HG03442 (cell line): ENCODE measurements at regions not wholly inside any gene's neighbourhood (a gene's known extent, or its start where the extent isn't known, plus 50 kb on each side); places are given as distances from the start of the nearest gene placed in this dataset.

Experiments
- ATAC-seq: cut with Tn5 transposase; IDR thresholded peaks from one replicate; pipeline ENCODE4 v1.9.1; 2021; ENCODE audit warnings: mild to moderate bottlenecking, moderate library complexity; ENCODE audit not compliant: unreplicated experiment

DNA sequence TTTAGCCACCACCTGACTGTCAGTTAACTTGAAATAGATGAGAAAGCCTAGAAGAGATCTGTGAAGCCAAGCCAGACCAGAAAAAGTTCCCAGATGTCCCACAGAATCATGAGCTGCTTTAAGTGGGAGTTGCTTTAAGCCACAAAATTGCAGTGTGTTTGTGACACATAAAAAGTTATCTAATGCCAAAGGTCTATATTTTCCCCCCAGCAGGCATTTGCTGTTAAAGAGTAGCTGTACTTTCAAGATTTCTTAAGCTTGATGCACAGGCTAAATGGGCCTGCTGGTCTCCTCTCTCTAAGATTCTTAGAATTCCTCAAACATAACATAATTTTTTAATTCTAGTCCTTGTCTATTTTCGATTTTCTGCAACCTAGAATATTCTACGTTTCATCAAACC, 825.7 kb downstream of the FAM181B start:
- no peak for ATAC-seq

DNA sequence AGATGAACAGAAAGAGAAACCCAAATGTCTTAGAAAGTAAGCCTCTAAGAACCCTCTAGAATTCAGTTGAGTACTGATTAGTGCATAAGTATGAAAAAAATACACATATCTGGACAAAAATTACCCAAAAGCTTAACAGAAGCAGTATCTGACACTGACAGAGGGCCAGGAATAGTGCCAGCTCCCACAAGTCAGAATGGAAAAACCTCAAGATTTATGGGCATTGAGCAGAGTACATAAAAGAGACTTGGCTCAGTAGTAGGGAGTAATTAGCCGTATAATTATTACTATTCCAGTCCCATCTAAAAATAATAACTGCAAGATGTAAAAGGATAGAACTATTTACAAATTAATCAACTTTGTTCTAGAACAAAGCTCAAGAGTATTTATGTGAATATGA, 834.5 kb downstream of the FAM181B start:
- no peak for ATAC-seq

DNA sequence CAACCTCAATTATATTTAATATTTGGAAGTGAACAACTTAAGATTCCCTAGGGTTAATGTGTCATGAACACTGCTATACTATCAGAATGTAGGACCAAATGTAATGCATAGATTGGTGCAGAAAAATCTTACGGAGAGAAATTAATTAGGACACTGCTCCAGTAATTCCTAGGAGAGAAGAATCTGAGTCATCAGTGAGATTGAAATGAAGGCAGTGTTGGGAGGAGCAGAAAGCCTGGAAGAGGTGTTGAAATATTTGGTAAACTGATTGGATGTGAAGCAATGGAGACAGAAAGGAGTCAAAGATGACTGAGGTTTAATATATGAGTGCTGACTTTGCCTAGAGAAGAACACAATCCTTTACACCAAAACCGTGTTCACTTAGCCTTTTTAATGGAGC, 836.0 kb downstream of the FAM181B start:
- ATAC-seq, result no peak

- no peak for ATAC-seq
Measured at GRCh38 chr11:81895258-81895657, 838.4 kb downstream of the FAM181B start.

DNA sequence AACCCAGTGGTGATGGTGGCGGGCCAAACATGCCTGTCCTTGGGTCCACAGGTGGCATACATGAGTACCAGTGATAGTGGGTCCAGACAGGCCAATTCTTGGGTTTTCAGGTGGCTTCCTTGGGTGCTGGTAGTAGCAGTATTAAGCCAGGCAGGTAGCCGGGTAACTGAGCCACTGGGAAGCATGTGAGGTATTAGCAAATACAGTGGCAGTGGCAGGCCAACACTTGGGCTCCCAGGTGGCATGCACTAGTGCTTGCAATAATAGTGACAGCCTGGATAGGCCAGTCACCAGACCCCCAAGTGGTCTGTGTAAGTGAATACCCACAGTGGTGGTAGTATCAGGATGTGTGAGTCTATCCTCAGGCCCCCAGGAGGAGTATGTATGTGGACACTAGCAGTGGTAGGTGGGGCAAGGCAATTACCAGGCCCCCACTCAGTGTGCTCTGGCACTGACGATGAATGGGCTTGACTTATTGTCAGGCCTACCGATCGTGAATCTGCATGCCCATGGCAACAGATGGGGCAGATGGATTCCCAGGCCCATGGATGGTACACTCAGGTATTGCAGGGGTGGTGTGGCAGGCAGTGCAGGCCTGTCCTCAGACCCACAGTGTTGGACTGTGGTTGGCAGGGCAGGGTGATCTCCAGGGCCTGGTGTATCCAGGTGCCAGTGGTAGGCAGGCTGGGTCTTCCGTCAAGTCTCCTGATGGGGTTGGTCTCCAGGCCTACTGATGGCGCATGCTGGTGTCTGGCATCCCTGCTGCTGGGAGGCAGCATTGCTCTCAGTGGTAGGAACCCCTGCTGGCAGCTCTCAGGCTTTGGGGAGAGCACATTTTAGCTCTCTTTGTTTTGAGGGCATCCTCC, 840.7 kb downstream of the FAM181B start:
- no peak for ATAC-seq

GRCh38 chr11:81888391-81888790, 845.3 kb downstream of the FAM181B start:
- no peak for ATAC-seq

GRCh38 chr11:81887671-81888070, 846.0 kb downstream of the FAM181B start:
- no peak for ATAC-seq

DNA sequence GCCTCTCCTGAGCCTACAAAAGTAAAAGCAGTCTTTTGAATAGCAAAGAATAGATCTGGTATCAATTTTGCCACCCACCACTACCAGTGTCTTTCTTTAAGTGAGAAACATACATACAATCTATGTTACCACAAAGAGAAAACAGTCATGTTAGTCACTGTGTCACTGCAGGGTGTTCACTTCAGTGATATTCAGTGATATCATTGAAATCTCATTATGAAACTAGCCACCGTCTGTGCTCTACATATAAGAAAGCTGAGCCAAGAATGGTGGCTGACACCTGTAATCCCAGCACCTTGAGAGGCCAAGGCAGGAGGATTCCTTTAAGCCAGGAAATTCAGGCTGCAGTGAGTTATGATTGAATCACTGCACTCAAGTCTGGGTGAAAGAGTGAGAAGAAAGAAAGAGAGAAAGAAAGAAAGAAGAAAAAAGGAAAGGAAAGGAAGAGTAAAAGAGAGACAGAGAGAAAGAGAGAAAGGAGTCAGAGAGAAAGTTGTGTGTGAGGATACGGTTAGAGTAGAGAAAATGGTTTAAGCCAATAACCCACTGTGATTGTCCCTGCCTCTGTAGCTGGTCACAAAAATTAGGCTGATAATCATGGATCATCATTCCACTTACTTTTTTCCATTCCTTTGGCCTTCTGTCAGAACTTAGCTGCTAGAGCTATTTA, 847.1 kb downstream of the FAM181B start:
- ATAC-seq, result no peak

DNA sequence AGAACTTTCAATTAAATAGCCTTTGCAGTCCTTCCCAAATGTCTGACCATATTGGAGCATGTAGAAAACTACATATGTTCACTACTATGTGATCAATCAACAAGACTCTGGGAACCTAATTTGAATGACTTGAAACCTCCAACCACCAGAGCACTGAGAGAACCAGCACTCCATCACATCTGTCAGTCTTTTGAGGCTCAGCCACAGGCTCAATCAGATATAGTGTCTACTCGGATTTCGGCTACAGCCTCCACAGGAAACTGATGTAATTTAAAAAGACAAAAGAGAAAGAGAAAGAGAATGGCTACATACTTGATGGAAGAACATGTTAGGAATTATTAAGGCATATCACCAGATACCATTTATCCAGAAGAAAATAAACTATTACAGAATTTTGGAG, 859.0 kb downstream of the FAM181B start:
- peak; percentile 30 for ATAC-seq

- no peak for ATAC-seq
Measured at GRCh38 chr11:81870815-81871214, 862.8 kb downstream of the FAM181B start.

DNA sequence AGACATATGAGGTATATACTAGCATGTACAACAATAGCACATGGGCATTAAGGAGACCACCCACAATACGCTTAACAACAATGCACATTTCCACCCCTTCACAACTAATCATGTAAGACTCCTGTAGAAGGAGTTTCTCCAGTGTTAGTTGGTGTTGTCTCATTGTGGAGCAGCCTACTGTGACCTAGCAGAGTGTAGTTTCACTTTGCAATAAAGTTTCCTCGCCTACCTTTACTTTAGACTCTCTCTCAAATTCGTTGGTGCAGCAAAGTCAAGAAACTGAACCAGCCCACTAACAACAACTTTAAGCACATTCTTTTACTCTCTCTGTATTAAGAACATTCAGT, 863.6 kb downstream of the FAM181B start:
- peak; percentile 50 for ATAC-seq

- ATAC-seq, result peak; percentile 91
Measured at GRCh38 chr11:81869351-81870065, 864.2 kb downstream of the FAM181B start.

DNA sequence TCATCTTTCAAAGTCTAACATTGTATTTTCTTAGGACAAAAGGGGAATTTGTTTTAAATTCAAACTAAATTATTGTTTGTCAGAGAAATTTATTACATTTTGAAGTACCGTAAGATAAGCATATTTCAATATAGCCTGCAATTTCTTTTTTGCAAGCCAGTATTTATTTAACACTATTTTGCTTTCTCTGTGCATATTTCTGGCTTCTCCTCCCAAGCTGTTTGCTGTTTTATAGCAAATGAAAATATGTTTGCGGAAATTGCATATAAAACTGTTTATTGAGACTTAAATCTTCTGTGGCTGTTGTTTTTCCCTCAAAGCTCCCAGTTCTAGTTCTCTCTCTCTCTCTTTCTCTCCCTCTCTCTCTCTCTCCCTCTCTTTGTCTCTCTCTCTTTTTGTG, 866.8 kb downstream of the FAM181B start:
- ATAC-seq, result no peak

- ATAC-seq, result no peak
Measured at GRCh38 chr11:81857386-81857785, 876.3 kb downstream of the FAM181B start.

- no peak for ATAC-seq
Measured at GRCh38 chr11:81853791-81854190, 879.9 kb downstream of the FAM181B start.

DNA sequence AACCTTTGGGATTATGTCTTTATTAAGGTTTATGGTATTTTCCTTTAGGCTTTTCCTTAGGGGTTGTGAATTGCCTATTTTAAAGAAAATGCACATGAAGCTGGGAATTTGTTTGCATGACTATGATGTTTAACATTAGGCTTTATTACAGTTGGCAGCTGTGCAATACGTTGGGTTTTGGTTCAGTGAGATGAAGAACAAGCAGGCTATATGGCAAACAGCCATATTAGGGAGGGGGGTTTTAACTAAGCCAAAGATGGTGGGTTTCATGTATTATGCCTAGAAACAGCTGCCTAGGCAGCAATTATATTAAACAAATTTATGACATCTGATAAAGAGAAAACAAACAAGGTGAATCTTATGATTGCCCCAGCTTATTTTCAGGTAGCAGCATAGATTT, 880.8 kb downstream of the FAM181B start:
- no peak for ATAC-seq

- ATAC-seq, result no peak
Measured at GRCh38 chr11:81840380-81840779, 893.3 kb downstream of the FAM181B start.

DNA sequence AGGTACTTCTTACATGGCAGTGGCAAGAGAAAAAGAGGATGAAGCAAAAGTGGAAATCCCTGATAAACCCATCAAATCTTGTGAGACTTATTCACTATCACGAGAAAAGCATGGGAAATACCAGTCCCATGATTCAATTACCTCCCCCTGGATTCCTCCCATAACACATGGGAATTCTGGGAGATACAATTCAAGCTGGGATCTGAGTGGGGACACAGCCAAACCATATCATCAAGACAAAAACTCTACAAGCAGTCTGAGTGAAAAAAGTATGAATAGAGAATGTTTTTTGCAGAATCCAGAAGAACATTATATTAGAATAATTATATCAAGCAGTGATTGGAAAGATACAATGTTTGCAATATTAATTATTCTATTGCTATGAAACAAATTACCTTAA, 893.7 kb downstream of the FAM181B start:
- no peak for ATAC-seq

DNA sequence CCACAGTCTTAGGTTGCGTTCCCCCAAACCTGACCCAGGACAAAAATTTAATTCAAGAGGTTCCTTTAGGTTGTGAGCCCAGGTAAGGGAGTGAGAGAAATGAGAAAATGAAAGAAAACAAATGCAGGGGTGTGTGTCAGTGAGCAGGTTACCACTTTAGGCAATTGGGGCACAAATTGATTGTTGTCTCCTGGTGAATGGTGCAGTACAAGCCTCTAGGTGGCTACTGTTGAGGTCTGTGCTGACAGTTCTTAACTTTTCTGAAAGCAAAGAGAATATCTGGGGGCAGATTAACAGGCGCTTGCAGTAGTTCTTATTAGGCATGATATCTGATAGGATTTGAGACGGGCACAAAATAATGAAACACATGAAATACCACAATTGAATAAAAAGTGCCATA, 894.6 kb downstream of the FAM181B start:
- ATAC-seq, result no peak

- ATAC-seq, result no peak
Measured at GRCh38 chr11:81829976-81830375, 903.7 kb downstream of the FAM181B start.

GRCh38 chr11:81825346-81825745, 908.3 kb downstream of the FAM181B start:
- ATAC-seq, result no peak

GRCh38 chr11:81819462-81819861, 914.2 kb downstream of the FAM181B start:
- no peak for ATAC-seq
